HG03558 (cell line): ENCODE measurements at regions not wholly inside any gene's neighbourhood (a gene's known extent, or its start where the extent isn't known, plus 50 kb on each side); places are given as distances from the start of the nearest gene placed in this dataset.

Experiments used
- ATAC-seq: cut with Tn5 transposase; IDR thresholded peaks from one replicate; pipeline ENCODE4 v1.9.1; 2021; ENCODE audit warnings: moderate number of reproducible peaks; ENCODE audit not compliant: unreplicated experiment; ENCODE audit errors: extremely low read depth

DNA sequence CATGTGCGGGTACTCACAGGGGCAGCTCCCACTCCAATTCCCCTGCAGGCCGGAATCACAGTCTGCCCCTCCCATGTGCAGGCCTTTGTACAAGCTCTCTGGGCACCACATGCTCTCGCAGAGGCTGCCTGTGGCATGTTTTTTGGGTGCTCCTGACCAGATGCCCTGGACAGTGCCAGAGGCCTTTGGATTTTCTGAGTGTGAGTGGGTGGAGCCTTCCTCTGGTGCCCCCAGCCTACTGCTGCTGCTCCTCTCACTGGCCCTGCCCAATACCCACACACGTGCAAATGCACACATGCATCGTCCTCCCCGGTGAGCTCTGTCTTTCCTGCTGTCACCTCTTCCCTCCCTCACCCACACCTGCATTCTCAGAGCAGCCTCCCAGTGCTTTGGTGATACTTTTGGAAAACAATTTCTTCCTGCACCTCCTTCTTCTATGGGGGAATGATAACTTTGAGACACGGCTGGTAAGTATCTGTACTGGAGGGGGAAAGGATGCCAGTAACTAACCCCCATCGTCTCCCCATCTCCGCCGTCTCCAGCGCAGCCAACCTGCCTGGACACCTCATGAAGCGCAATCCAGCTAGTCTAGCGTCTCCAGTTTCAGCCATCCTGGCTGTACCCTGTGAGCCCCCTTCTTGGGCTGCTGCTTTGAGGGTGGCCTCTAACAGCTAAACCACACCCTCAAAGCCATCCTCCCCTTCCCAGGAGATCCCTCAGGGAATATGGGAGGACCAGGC lies 229.4 kb upstream of the TOPAZ1 start:
- no peak for ATAC-seq

DNA sequence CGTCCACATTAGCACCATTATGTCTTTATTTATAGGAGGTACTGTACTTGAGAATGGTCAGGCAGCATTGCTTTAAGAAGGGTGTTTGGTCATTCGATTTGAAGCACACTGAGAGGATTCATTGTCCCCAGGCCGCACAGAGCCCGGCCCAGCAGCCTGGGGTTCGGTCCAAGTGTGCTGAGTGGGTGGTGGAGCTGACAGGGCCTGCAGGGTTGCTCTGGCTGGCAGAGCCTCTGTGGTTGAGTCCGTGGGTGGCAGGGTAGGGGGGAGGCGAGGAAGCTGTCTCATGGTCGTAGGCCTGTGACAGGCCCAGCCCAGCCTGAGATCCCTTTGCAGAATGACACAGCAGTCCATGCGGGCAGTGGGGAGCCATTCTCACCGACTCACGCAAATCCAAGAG lies 227.7 kb upstream of the TOPAZ1 start:
- ATAC-seq, result no peak

DNA sequence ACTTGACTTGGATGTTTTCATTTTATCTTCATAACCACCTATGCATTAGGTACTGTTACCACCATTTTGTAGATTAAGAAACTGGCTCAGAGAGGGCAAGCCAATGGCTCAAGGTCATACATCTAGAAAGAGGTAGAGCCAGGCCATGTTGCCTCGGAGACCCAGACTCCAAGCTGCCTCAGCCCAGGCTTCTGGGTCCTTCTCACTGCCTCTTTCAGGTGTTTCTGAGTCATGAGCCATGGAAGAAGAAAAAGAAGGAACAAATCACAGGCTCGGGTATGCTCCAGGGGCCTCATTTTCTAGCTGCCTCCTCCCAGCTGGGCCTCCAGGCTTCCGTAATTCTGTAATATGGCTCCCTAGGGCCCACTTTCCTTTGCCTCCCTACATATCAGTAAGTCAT lies 226.5 kb upstream of the TOPAZ1 start:
- no peak for ATAC-seq

DNA sequence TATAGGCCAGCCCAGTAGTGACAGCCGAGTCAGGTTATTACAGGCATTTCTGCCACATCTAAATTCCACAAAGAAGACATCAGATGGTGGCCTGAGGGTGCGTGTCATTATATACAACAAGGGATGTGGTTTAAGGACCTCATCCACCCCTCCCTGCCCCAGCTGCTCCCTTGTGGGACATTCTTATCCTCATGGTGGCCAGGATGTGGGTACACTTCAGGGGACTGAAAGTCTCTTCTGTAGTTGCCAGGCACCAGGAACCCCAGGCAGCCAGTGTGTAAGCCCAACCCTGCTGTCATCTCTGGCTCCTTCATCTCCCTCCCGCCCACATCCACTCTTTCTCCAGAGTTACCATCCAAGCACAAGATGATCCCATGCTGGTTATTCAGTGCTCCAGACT lies 224.9 kb upstream of the TOPAZ1 start:
- ATAC-seq, result no peak

DNA sequence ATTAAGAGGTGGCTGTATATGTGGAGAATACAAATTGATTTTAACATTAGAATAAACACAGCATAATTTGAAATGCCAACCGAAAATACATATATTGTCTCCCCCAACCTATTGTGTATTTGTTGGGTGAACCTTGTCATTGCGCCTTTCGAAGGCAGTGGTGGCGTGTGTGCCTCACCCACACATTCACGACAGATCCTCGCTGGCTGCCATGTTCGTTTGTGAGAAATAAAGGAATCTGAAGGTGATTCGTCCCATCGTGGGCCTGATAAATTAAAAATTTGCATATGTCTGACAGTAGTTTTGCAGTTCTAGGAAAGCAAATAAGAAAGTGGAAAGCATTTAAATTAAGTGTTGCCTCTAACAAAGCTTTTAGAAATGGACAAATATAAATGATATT lies 222.8 kb upstream of the TOPAZ1 start:
- ATAC-seq, result no peak

DNA sequence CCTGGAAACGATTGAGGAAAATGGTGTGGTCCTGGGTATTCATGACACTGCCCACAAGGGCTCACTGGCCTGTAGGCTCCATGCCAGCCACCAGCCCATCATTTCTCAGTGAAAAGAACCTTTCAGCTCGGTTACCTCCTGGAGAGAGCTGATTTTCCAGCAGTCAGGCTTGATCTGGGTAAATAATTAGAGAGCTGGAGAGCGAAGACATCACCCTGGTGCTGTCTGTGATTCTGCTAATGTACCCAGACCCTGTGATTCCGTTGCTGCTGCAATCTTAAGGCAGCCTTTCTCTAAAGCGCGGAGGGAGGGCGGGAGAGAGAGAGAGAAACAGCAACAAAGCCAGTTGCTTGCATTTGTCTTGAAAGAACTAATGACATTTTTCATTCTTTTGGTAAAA lies 221.9 kb upstream of the TOPAZ1 start:
- no peak for ATAC-seq

DNA sequence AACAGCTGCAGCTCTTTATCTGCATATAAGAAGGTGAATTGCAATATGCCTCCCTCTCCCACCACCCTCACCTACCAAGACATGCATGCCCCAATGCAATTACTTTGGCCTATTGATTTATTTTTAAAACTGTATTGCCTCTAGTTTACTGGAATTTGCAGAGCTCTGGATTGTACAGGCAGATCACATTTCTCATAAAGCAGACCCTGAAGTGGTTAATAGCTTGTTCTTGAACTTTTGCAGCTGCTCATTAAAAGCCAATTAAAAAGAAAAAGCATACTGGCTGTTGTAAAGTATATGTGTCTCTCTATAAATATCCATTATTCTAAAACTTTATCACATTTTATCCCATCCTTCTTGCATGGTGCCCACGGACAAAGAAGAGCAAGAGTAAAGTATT lies 221.5 kb upstream of the TOPAZ1 start:
- no peak for ATAC-seq

DNA sequence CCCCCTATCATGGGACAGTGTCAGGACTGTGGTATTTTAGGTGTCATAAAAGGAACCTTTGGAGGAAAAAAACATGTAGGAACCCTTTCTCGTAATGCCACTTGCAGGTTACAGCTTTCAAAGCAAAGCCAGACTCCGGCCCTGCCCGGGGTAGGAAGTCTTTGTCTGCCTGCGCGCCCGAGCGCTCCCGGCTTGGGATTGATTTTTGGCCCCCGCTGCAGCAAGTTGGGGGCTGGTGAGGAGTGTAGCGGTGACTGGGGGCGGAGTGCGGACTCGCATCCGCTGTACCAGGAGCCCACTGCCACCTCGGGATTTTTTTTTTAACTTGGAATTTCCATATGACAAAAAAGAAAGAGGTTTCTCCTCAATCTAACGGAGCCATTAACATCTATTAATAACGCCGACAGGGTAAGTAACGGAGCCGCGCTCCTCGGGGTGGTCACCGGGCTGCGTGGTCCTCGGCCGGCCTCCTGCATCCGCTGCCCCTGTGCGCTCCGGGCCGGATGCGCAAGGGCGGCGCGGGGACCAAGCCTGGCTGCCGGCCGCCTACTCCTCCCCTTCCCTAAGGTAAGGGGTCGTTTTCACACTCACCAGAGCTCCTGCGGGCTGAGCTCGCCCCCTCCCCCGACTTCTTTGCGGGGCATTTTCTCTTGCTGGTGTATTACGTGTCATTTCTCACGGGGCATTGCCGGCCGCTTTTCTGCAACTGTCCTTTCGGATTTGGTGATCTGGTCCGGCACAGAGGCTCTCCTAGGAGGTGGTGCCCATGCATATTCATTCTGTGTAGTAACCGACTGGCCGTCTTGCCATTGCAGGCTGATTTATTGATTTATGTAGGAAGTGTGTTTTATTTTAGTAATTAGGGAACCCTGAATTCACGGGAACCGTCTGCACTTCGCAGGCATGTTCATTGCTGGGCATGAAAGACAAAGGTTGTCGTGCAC lies 219.8 kb upstream of the TOPAZ1 start:
- no peak for ATAC-seq

DNA sequence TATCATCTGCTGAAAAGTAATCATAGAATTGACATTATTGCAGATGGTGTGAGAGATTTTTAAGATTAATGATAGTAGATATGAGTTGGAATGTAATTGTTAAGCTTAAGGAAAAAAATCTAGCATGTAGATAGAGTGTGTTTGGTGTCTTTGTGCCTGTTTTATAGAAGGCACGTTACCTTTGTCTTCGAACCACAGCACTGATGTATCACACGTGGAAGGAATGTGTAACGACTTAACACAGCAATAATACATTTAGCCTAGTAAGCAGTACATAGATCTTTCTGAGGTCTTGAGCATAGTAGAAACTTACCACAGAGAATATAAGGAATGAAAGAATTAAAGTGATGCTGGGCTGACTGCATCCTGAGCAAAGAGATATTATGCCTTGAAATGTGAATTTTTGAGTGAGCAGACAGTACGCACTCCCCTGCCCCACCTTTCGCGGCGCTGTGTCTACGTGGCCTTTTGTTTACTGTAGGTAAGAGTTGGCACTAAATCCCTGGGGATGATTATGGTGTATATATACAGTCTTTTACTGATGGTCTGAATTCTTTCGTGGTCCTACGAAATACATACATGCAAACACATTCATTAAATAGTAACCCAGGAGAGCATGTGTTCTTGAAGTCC lies 217.6 kb upstream of the TOPAZ1 start:
- no peak for ATAC-seq

DNA sequence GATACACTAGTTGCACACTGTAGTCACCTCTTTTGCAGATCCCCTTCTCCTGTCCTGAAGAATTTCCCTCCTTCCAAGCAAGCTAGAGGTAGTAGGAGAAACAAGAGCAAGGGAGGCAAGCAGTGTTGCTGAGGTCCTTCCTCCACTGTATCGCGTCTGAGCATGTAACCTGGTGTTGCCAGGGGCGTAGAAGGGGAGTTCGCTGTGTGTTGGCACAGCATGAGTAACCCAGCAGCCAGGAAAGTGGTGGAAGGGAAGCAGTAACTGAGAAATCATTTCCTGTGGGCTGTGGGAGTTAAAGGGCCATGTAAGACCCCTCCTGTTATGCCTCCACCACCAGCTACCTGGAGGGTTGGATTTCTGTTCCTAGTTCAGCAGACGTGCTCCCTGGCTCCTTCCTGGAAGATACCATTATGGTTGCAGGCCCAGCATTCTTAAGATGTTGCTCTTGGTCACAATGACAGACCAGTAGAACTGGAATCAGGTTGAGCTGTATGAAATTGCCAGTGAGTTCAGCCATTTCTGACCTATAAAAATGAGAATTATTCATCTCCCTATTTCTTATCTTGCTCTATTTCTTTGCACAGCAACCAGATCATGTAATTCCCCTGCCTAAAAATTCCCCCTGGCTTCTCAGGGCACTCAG lies 215.3 kb upstream of the TOPAZ1 start:
- no peak for ATAC-seq

DNA sequence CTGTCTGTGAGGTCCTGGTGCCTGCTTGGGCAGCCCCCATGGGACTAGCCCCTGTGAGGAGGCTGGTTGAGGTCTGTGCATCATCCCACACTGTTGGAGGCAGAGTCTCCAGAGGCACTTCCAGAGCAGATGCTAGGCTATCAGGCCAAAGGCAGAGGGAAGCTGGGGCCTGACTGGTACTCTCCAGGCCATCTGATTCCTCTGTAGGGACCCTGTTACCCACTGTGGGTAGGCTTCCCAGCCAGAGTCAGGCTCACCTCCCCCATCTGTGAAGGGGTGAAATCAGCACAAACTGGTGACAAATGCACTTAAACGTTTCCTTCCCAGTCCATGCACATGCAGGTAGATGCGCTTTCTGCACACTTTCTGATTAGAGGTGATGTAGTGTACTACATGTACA lies 212.6 kb upstream of the TOPAZ1 start:
- ATAC-seq, result no peak

DNA sequence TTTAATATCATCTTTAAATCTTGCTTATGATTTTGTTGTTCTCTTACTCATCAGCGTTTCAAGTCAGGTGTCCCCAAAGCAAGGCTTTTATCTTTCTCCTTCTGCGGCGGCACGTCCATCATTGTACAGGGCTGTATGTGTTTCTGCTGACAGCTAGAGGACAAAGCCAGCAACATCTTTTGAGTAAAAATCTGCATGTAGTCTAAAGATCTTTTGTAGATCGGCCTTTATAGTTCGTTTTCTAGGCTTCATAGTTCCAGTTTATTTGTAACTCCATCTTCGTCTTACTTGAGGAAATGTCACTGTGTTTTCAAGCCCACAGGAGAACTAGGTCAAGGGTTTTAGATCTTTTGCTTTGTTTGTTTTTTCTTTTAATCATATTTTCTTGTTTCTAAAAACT lies 211.4 kb upstream of the TOPAZ1 start:
- no peak for ATAC-seq

DNA sequence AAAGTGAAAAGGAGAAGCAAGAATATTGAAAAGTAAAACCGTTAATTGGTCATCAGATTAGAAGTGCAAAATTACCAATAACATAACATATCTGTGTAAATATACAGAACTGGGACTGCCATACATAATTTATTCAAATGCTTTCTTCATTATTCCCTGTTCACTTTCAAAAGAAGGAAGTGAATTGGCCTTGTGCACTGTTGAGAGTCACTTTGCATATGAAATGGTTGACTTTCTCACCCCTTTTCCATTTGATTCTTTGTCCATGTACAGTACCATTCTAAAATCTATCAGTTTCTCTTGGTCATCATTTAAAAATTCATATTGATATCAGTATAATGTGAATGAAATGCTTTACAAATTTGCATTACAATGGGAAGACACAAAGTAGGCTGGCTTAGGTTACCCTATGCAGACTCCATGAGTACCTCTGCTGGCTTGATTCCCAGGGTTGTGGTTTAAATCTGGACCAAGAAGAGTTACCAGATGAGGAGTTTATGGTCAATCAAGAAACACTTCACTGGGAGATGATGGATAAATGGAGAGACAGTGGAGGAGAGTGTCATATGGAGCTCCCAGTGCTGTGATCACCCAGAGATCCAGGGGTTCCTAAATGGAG lies 210.9 kb upstream of the TOPAZ1 start:
- ATAC-seq, result no peak

DNA sequence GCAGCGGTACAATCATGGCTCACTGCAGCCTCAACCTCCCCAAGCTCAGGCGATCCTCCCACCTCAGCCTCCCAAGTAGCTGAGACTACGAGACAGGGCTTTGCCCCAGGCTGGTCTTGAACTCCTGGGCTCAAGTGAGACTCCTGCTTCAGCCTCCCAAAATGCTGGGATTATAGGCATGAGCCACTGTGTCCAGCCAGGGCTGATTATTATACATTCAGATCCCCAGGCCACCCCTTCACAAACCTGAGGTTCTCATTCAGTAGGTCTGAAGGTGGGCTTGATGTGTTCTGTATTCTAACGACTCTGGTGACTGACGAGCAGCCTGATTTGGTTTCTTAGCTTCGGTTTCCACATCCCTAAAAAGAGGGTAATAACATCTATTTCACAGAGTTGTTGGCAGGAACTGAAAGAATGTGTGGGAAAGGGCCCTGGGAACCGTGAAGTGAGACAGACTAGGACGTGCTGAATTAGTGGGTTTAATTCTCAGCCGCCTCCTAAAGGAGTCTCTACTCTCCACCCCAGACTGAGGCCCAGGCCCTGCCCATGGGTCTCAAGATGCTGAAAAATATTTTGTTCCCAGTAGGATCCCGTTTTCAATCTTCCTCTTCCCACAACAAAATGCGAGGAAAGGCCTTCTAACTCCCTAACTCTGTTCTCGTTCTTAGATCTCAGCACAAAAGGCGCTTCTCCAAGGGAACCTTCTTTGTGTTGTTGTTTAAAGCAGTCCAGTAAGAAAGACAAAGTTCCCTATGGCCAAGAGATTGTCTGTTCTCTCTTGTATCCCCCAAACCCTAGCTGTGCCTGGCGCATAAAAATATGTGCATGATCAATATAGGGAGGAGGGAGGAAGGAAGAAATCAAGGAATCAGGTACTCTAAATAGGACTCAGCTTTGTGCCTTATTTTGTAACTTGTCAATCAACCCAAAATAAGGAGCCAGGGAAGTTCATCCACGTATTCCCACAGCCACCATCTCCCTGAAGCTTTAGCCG lies 210.0 kb upstream of the TOPAZ1 start:
- ATAC-seq, result no peak

DNA sequence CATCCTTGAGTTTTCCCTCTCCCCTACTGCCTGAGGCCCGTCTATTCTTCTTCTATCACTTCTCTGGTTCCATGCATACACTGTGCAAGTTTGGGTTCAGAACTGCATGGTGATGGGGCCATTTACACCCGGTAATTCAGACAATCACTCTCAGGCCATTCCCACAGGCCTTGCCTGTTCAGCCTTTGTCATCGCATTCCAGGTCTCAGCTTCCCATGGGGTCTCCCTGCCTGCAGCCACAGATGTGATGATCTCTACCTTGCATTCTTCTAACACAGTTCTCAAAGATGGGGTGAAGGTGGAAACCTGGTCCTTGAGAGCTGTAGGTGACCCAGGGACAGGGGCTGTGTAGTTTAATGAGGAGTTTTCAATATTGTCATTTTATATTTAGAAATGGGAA lies 209.2 kb upstream of the TOPAZ1 start:
- no peak for ATAC-seq

DNA sequence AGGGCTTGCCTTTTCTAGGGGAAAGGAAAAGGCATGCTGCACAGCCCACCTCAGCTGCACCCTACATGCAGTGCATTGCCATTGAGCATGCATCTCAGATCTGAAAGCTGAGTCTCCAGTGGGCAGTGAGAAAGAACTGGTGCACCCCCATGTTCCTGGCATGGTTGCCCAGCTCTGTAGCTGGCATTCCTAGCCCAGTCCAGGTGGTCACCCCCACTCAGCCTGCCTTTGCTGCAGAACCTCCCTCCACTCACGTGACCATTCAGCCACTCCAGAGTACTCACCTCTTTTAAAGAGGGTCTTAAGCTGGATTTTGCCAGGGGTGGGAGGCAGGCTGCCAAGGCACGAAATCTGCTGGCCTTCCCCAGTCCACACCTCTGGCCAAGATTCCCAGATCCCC lies 208.6 kb upstream of the TOPAZ1 start:
- ATAC-seq, result no peak

DNA sequence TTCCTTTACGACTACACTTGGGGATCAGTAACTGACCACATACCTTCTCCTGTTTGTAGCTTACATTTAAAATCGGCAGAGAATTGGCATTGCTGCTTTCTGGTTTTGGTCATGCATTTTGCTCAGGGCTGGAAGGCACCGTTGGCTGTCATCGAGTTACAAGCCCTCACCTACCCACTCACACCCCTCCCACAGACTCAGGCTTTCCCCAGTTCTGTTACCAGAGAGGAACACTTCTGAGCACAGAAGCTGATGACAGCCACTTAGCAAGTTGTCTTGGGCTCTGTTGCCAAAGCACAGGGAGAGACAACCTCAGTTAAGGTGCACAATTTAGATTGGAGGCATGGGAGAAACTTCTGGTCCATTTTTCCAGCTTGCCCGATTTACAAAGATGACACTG lies 204.8 kb upstream of the TOPAZ1 start:
- no peak for ATAC-seq

DNA sequence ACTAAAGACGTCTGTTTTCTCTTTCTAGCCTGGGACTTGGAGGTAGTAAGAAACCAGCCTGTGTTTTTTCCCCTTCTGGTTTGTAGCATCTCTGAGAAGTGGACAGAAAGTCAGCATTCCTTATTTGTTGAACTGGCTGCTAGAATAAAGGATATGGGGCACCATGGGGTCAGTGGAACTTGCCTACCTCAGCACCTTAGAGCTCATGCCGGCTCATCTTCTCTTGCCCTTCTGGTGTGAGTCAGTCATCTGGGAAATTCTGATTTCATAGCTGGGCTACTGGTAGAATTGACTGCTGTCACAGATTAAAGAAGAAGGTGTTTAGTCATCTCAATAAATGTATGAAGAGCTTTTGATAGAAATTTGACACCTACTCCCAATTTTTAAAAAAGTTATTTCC lies 202.7 kb upstream of the TOPAZ1 start:
- no peak for ATAC-seq

DNA sequence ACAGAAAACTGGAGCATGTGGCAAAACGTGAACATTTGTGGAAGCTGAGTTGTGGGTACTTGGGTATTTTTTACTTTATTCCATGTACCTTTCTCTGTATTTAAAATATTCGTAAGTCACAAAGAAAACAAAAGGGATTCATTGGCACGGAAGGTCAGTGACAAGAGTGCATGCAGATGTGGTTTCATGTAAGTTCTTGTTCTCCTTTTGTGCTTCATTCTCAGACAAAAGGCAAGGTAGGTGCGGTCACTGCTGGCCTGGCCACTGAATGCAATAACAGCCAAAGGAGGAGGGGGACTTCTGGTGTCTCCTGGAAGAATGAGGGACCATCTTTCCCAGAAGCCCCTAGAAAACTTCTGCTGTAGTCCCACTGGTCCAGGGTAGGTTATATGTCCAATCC lies 200.0 kb upstream of the TOPAZ1 start:
- no peak for ATAC-seq
